Left lung (tissue), 4 donors: ENCODE measurements at regions not wholly inside any gene's neighbourhood (a gene's known extent, or its start where the extent isn't known, plus 50 kb on each side); places are given as distances from the start of the nearest gene placed in this dataset.

Experiments used
- ATAC-seq: fragments of 200-7000 bp; cut with Tn5 transposase; one replicate; pipeline ENCODE4 v1.9.1; 2020; ENCODE audit warnings: moderate library complexity
- DNase-seq, 4 donors: peaks; one replicate each; pipeline ENCODE4 v3.0.0-alpha.2; 2013 to 2020
- H3K27ac ChIP-seq, 2 donors: fragments of 200-600 bp; sonication (generic) in 1 of 2; one replicate each; pipeline versions ENCODE4 v1.5.0 to v1.8.0; 2020 to 2021
- H3K27me3 ChIP-seq, 2 donors: fragments of 200-600 bp; sonication (generic) in 1 of 2; one replicate each; pipeline versions ENCODE4 v1.5.0 to v1.8.0; 2020 to 2021
- H3K36me3 ChIP-seq, 2 donors: fragments of 200-600 bp; sonication (generic) in 1 of 2; one replicate each; pipeline versions ENCODE4 v1.5.0 to v1.8.0; 2020 to 2021
- H3K4me1 ChIP-seq, 2 donors: fragments of 200-600 bp; one replicate each; pipeline ENCODE4 v1.8.0; 2021
- H3K4me3 ChIP-seq, 2 donors: fragments of 200-600 bp; sonication (generic) in 1 of 2; one replicate each; pipeline versions ENCODE4 v1.5.0 to v1.8.0; 2020 to 2021; ENCODE audit warnings: mild to moderate bottlenecking in 1 of 2
- H3K9me3 ChIP-seq, 2 donors: fragments of 200-600 bp; sonication (generic) in 1 of 2; one replicate each; pipeline versions ENCODE4 v1.5.0 to v1.8.0; 2020 to 2021
- intact Hi-C, 2 donors: fragments of 100-400 bp; cut with DNase I; formaldehyde crosslinking; loops; one replicate each; pipeline versions ENCODE4 v1.11.2 to v1.14.2; 2022
- TF ChIP-seq, protein P1 (sequence below), 2 donors: fragments of 200-600 bp; sonication (generic) in 1 of 2; IDR thresholded peaks; one replicate each; pipeline versions ENCODE4 v1.5.0 to v1.8.0; 2021; ENCODE audit warnings: antibody characterized with exemption in 2 of 2
- donor health status: DM: no; HTN: yes; CAD: no.
- donor health status: DM: no; HTN: no; CAD: no.

DNA sequence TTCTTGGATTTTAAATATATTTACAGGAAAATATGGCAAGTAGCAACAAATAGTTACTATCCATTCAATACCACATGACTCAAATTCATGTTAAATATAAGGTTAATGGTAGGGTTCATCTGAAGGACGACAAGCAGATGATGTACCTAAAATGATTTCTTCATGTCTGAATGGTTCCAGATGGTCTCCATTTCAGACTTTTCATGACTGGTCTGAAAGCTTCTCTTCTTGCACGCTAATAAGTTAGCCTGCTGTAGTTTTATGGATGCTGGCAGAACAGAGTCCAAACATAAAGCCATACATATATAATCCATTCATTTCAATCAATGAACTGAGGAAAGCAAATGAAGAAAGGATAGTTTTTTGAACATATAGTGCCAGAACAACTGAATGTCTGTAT is 257.0 kb upstream of the MGAT4C start:
- H3K9me3 ChIP-seq = peaks cover 0 to 2% of the 10 kb centered on the region in 2 donors
- DNase-seq (peak in 1 of 4 donors; percentile 15), ATAC-seq (no peak)
- H3K27me3 ChIP-seq = no peaks in the 10 kb centered on the region
- no peak overlapping the region for H3K27ac ChIP-seq
- H3K4me3 ChIP-seq = no peak overlapping the region
- H3K4me1 ChIP-seq = no peaks in the 10 kb centered on the region
- intact Hi-C loops = no loop called here
- TF ChIP-seq, protein P1, sequence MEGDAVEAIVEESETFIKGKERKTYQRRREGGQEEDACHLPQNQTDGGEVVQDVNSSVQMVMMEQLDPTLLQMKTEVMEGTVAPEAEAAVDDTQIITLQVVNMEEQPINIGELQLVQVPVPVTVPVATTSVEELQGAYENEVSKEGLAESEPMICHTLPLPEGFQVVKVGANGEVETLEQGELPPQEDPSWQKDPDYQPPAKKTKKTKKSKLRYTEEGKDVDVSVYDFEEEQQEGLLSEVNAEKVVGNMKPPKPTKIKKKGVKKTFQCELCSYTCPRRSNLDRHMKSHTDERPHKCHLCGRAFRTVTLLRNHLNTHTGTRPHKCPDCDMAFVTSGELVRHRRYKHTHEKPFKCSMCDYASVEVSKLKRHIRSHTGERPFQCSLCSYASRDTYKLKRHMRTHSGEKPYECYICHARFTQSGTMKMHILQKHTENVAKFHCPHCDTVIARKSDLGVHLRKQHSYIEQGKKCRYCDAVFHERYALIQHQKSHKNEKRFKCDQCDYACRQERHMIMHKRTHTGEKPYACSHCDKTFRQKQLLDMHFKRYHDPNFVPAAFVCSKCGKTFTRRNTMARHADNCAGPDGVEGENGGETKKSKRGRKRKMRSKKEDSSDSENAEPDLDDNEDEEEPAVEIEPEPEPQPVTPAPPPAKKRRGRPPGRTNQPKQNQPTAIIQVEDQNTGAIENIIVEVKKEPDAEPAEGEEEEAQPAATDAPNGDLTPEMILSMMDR (IDR thresholded peaks at IDR 0.05) = no peak
- no peaks in the 10 kb centered on the region for H3K36me3 ChIP-seq

DNA sequence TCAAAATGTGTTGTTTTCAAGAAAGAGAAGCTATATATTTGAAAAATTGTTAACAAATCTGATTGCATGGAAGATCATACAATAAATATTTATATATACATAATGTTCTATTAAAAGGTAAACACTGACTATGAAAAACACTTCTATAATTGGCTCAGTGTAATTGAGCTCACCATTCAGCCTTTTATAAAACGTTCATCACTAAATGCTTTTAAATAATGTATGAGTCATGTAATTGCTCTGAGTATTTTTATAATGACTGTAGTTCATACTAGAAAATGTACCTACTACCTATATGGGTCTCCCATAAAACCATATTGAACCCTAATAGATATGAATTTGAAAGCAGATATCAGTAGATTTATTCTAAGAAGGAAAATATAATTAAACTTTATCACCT is 240.4 kb upstream of the MGAT4C start:
- no peak for DNase-seq
- no peak for ATAC-seq
- Histone ChIP-seq H3K36me3 (no peaks in the 10 kb centered on the region), H3K27ac (no peak overlapping the region), H3K27me3 (no peaks in the 10 kb centered on the region), H3K4me1 (no peaks in the 10 kb centered on the region), H3K4me3 (no peak overlapping the region), H3K9me3 (no peaks in the 10 kb centered on the region)
- TF ChIP-seq, protein P1 (IDR thresholded peaks at IDR 0.05) = no peak
- intact Hi-C loops = no loop called here

DNA sequence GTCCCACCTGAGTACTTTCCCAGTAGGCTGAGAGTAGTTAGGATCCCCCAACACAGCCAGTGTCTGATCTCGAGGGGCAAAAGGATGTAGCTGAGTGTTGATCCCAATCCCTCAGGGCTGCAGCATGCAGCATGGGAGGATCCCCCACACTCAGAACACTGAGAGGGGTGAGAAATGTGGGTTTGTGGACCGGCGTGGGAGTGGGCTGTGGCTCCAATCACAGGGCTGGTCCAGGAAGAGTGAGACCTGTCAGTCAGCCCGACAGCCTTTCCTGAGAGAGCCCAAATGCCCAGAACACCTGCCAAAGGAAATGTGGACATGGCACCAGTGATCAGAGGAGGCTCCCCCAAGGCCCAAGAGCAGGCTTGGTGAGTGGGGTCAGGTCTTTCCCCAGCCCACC is 228.3 kb upstream of the MGAT4C start:
- Histone ChIP-seq H3K27ac (no peak overlapping the region), H3K27me3 (no peaks in the 10 kb centered on the region), H3K4me3 (no peak overlapping the region), H3K9me3 (peaks cover 0 to 9% of the 10 kb centered on the region in 2 donors), H3K4me1 (no peaks in the 10 kb centered on the region), H3K36me3 (no peaks in the 10 kb centered on the region)
- intact Hi-C loops = no loop called here
- DNase-seq (peak in 1 of 4 donors; percentile 11), ATAC-seq (no peak)
- TF ChIP-seq, protein P1 (IDR thresholded peaks at IDR 0.05) = no peak

DNA sequence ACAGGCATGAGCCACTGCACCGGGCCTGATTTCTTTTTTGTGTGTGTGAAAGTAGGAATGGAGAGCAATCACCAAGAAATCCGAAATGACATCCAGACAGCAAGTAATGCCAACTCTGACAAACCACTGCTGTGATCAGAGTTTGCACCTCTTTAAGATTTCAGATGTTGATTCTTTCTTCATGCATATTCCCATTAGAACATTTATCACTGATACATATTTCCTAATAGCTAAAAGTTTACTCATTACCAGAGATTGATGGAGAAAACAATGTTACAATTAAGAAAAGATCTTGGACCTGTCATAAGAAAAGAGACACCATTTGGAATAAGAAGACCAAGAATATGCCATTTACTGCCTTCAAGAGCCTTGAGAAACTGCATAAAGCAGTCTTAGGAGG is 217.0 kb upstream of the MGAT4C start:
- Histone ChIP-seq H3K4me1 (no peaks in the 10 kb centered on the region), H3K9me3 (peaks cover 0 to 7% of the 10 kb centered on the region in 2 donors), H3K4me3 (no peak overlapping the region), H3K27ac (no peak overlapping the region), H3K36me3 (no peaks in the 10 kb centered on the region), H3K27me3 (no peaks in the 10 kb centered on the region)
- TF ChIP-seq, protein P1 (IDR thresholded peaks at IDR 0.05) = no peak
- DNase-seq = peak in 2 of 4 donors; percentile 46 to 54
- ATAC-seq = no peak
- intact Hi-C loops = no loop called here

DNA sequence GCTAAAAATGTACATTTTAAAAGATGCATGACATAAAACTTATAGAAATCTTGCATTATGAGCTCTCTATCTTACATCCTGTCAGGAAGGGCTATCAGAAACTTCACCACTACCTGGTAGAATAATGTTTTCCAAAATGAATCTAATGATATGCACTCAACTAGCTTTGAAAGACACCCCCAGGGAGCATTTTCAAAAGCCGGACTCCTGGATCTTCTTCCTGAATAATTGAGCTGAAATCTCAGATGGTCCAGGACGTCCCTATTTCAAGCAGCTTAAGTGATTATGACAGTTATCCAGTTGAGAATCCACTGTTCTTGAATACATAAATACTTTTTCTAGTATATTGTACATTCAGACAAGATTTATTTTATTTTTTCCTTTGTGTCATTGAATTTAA is 200.6 kb upstream of the MGAT4C start:
- TF ChIP-seq, protein P1 (IDR thresholded peaks at IDR 0.05) = no peak
- no peaks in the 10 kb centered on the region for H3K4me1 ChIP-seq
- no peaks in the 10 kb centered on the region for H3K36me3 ChIP-seq
- no peaks in the 10 kb centered on the region for H3K9me3 ChIP-seq
- H3K27me3 ChIP-seq = no peaks in the 10 kb centered on the region
- ATAC-seq (no peak), DNase-seq (no peak)
- no peak overlapping the region for H3K4me3 ChIP-seq
- intact Hi-C loops = no loop called here
- no peak overlapping the region for H3K27ac ChIP-seq
